Superior temporal gyrus (tissue), 1 donor: ENCODE measurements at regions not wholly inside any gene's neighbourhood (a gene's known extent, or its start where the extent isn't known, plus 50 kb on each side); places are given as distances from the start of the nearest gene placed in this dataset.
"Not testable (repeated sequence)": the region's sequence is repeated elsewhere in the genome, so short reads cannot be mapped to it uniquely, and the experiment has no call there.

Source experiments
- DNase-seq: peaks from one replicate; pipeline ENCODE4 v3.0.0-alpha.2; 2016; ENCODE audit errors: extremely low spot score

DNA sequence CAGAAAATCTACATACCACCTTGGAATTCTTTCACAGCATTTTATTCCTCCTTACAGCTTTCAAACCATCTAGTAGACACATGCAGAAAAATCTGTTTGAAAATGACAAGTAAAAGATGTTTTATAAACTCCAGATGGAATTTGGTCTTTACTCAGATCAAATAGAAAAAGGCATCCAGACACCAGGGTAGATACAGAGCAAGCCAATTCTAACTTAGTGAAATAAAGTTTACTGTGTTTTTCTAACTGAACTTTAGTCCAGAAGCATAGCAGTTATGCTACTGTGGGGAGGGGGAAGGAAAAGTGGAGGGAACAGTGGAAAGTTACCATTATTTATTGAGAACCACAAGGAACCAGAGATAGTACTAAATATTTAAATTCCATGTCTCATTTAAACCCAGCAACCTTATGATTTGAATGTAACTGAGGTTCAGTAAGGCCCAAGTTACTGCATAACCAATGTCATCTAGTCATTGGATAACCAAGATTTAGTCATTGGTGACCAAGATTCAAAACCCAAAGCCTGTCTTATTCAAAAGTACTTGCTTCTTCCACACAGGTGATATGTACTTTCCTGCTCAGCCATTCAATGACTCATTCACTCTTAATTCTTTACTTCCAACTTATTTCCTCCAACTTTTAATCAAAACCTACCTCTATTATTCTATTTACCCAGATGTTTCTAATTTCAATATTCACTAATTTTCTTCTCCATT is 57.7 kb downstream of the RAD51AP2 start:
- no peak for DNase-seq

DNA sequence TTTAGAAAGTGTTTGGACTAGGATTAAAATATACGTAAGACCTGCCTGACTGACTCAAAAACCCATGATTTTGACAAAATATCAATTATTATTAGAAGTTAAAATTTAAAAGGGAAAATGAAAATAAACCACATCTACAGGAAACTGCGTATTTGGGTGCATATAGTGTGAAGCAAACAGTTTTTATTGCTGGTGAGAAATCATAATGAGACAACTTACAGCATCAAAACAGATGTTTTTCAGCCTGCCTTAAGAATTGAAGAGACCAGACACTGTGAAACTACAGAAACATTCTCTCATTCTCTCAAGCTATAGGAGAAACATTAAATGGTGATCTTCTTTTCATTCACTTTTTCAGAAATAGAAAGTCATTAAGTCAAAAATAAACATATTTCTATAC is 62.9 kb downstream of the RAD51AP2 start:
- DNase-seq: no peak

DNA sequence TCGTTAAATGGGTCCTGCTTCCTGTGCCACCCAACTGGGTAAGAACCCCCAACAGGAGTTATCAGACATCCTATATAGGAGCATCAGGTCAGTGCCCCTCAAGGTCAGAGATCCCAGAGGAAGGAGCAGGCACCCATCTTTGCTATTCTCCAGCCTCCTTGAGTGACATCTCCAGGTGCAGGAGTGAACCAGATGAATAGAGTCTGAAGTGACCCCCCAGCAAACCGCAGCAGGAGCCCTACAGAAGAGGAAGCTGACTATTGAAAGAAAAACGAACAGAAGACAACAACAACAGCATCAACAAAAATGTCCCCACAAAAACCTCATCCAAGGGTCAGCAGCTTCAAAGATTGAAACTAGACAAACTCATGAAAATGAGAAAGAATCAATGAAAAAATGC is 72.0 kb downstream of the RAD51AP2 start:
- DNase-seq: not testable (repeated sequence)

DNA sequence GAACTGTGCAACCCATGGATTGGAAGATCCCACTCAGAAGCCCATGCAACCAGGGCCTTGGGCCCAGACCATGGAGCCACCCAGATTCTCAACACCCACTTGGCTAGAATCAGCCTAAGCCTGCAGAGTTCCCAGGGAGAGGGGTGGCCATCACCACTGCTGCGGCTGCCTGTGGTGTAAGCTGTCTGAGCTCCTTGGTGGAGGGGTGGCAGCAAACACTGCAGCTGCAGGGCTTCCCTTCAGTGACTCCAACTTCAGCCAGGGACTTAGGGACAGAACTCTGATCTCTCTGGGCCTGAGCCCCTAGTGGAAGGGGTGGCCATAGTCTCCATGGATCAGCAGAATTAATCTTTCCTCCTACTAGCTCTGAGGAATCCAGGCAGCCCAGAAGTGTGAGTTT is 72.5 kb downstream of the RAD51AP2 start:
- no peak for DNase-seq

DNA sequence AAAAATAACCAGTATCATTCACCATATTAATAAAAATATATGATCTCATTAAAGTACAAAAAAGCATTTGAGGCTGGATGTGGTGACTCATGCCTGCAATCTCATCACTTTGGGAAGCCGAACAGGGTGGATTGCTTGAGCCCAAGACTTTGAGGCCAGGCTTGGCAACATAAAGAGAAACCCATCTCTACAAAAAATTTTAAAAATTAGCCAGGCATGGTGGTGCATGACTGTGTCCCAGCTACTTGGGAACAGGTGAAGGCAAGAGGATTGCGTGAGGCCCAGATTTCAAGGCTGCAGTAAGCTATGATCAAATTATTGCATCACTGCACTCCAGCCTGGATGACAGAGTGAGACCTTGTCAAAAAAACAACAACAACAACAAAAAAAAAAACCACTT is 75.9 kb downstream of the RAD51AP2 start:
- DNase-seq: no peak

DNA sequence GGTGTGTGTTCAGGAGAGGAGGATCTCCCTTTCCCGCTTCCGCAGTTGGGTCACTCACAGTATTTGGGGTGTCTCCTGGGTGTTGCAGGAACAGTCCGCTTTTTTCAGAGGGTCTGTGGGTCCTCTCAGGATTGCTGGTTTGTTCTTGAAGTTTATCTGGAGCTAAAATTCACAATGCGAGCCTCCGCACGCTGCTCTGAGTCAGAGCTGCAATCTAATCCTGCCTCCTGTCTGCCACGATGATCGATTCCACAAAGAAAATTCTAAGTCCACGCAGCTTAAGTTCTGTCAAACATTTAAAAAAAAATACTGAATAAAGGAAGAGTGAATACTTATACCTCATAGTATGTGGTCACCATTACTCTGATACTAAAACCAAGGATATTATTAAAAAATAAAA is 76.5 kb downstream of the RAD51AP2 start:
- no peak for DNase-seq

DNA sequence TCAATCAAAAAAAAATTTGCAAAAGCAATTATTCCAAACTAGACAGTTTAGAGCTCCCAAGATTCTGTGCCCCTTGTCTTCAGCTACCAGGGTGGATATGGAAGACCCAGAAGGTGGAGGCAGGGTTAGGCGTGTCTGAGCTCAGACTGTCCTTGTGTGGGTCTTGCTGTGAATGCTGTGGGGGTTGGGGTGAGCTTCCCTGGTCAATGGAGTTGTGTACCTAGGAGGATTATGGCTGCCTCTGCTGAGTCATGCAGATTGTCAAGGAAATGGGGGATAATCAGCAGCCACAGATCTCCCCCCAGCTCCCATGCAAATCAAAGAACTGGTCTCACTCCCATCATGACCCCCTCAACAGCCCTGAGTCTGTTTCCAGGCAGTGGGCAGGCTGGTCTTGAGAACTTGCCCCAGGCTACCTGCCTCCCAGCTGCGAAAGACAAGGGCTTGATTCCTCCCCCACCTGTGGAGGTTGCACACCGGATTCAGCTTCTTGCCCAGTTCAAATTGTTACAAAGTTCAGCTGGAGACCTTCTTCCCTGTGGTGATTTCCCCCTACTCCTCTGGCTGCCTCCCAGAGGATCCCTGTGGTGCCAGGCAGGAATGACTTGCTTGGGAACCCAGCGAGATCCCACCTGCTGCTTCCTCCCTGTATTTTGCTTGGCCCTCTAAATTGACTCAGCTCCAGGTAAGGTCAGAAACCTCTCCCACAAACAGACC is 77.0 kb downstream of the RAD51AP2 start:
- no peak for DNase-seq

DNA sequence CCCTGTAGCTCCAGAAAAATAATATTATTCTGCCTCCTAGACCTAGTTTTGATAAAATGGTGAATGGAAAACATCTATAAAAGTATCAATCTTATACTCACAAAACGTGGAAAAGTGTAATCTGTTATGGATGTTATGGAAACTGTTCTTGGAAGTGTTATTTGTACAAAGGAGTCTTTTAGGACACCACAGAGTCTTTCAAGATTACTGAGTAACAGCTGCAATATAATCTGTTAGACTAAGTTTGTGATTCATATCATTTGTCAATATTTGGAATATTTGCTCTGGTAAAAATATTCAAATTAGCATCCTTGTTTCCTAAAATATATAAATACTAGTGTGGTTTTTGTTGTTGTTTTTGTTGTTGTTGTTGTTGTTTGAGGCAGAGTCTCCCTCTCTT is 87.9 kb downstream of the RAD51AP2 start:
- DNase-seq: no peak

DNA sequence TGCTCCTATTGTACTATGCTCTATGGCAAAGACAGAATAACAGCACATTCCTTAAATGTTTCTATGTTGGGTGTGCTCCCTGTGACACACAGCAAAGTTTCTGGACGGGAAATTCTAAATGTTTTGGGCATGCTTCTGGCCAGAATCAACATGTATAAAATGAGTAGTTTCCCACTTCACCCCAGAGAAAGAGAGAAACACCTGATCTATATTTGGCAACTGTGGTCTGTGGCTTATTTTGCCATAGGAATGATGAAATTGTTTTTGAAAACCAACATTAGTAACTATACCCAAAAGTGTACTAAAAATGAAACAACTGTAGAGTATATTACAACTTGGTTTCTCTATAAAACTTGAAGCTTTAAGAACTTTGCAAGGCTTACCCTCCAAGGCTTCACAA is 89.1 kb downstream of the RAD51AP2 start:
- no peak for DNase-seq

DNA sequence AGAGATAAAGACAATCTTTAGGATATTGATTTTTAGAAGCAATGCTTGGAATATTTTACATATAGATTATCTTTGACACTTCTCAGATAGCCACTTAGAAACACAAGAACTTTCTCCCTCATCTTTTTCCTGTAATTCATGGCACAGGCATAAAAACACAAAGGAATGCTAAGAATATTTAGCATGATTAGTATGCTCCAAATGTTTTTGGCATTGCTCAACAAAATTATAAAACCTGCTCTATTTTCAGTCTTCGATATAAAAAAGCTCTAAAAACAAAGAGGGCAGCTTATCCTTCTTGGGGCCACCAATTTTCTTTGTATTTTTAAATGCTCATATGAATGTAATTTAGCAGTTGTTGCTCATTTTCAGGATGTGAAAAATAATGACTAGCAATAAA is 90.8 kb downstream of the RAD51AP2 start:
- no peak for DNase-seq

DNA sequence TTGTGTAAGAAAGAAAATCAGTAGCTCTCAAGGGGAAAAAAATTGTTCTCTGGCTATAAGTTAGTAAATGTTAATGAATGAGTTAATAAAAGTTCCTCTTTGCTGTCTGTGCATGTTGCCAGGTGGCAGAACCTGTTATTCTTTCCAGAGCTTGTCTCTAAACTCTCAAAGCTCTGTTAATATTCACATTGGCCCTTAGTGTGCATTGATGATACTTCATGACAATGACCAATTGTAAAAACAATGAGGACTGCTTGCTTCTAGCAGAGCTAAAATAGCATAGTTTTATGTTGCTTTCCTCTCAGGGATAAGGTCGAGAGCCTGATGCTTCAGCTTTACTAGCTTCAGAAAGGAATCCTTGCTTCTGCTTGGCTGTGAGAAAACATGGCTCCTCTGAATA is 91.5 kb downstream of the RAD51AP2 start:
- no peak for DNase-seq

DNA sequence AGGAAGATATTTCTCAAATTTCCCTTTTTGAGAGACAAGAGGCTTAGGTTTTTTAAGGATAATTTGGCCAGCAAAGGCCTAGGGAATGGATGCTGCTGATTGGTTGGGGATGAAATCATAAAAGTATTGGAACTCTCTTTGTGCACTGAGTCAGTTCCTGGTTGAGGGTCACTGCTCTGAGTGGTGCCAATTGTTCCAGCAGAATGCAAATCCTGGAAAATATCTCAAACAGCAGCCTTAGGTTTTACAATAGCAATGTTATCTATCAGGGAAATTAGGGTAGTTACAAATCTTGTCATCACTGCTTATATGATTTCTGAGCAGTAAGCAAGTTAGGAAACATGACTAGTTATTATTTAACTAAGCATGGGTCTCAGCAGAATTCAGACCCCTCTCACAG is 96.2 kb downstream of the RAD51AP2 start:
- DNase-seq: no peak

DNA sequence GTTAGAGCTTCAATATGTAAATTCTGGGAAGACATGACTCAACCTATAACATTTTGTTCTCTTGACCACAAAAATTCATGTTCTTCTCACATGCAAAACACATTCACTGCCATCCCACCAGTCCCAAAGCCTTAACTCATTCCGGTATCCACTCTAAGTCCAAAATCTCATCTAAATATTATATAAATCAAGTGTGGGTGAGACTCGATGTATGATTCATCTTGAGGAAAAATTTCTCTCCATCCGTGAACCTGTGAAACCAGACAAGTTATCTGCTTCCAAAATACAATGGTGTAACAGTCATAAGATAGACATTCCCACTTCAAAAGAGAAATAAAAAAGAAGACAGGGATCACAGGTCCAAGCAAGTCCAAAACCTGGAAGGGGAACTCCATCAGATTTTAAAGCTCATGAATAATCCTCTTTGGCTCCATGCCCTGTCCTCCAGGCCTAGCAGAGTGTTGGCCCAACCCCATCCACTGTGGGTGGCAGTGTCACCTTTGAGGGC is 101.3 kb downstream of the RAD51AP2 start:
- peak; percentile 58 for DNase-seq

DNA sequence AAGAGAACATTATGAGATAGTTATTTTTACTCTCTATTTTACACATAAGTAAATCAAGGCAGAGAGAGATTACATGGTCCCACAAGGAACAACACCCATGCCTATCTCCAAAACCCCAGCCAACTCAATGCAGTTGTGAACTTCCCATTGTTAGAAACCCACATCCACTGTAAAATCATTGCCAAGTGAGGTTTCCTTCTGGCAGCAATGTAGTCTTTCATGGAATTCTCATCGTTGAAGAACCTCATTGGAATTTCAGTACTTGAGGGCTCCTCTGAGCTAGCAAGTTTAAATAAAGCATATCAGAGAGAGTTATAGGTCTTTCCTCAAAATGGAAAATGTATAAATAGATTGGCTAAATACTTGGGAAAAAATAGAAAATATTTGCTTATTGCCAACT is 105.2 kb downstream of the RAD51AP2 start:
- DNase-seq: no peak

DNA sequence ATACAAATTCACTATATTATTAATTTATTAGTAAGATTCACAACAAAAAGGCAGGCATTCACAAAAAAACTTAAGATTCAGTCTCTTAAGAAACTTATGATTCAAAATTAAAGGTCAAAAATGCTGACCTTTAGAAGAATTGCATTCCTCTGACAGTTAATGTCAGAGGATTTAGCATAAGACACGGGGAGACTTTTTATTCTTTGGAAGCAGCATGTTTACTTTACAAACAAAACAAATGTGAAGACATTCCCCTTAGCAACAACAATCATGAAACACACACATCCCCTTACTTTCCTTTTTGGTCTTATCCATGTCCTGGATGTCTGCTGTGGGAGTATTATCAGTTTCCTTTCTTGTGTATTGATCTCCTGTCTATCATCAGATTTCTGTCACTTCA is 117.1 kb downstream of the RAD51AP2 start:
- no peak for DNase-seq

DNA sequence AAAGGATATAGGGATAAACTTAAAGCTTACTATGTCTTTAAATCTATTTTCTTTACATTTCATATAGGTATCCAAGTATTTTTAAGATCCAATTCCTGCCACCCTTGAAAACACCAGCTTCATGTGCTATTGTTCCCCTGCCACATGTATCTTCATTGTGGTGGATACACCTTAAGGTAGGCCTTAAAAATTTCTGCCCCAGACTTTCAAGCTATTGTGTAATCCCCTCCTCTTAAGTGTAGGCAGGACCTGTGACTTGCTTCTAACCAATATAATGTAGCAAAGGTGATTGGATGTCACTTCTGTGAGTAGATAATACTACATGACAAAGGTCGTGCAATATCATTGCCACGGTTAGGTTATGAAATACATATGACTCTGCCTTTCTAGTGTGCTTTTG is 119.5 kb downstream of the RAD51AP2 start:
- no peak for DNase-seq

DNA sequence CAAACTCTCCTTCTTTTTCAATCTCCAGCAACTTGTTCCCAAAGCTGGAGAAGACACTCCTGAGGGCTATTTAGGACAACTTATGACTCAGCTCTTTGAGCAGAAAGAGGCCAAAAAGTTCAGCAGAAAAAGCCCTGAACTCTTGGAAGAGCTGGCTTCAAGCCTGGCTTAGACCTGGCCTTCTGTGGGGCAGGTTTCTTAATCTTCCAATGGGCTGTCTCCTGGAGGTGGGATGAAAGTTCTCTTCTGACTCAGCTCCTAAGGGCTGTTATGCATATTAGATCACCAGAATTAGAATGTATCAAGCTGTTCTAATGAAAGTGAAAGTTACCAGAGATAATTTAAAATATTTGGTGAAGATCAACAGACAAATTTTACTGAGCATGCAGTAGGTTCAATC is 129.4 kb downstream of the RAD51AP2 start:
- DNase-seq: no peak

DNA sequence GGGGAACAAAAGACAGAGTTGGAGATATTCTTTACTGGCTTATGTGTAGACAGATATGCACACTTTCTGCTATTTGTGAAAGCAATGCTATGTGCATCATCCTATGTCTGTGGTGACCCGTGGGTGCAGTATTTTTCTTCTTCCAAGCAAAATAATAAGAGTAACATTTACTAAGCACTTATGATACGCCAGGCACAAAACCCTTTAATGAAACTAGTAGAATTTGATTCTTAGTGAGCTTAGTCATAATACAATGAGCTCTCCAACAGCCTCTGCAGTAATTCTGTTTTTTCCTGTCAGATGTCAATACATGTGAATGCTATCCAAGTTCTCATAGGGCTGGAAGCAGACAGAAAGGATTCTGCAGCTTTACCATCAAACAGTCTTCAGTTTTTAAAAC is 130.6 kb downstream of the RAD51AP2 start:
- no peak for DNase-seq

DNA sequence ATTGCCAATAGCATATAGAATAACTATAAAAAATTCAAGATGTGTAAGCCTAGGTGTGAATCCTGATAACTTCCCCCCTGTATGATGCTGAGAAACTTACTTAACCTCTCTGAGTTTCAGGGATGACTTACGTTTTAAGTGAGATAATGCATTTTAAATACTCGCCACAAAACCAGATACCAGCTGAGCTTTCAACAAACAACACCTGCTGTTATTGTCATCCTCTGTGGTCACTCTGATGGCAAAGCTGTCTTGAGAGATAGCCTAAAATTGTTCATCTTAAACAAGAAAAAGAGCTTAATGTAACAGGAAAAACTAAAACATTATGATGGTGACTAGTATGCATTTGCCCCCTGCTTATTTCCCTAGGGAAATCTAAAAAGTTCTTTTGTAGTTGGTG is 131.5 kb downstream of the RAD51AP2 start:
- DNase-seq: no peak

DNA sequence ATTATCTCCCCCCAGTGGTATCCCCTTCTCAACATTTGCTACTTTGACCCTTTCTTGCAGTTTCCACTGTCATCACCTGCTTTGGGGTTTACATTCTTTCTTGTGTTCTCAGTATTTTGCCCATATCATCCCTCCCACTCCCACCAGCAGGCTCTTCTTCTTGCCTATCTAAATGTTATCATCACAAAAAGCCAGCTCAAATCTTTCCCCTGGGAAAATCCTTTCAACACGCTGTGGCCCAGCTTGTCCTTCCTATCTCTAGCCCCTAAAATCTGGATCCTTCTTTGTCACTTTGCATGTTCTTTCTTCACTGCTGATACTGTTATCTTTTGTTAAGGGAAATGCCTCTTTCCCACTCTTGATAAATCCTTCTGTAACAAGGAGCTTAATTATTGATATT is 138.2 kb downstream of the RAD51AP2 start:
- DNase-seq: no peak

DNA sequence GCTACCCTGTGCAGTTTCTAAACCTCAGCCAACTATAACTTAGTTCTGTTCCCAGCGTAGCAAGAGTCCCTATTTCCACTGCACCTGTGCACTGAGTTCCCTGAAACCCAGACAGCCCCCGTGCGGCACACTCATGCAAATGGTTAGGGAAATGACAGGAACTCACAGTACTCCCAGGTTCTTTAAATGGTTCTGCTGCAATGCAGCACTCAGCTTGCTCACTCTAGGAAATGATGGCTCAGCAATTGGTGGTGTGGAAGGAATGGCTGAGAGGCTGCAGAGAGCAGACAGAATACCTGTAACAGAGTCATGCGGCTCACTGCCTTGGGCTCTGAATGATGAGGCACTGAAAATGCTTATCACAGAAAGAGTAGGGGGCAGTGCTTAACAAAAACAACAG is 143.0 kb downstream of the RAD51AP2 start:
- peak; percentile 22 for DNase-seq

DNA sequence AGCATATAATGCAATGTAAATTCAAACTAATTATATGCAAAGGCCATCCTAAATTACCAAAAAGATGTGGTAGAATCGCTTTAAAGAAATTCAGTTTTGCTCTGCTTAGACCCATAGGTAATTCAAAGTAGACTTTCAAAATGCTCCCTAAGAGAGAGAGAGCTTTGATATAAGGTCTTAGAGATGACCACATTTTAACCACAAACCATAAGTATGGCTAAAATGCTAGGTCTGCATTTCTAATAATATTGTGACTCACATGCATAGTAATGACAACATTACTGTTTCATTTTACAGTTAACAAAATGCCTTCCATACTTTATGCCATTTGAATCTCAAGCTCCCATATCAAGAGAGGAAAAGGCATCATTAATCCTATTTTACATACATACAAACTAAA is 144.5 kb downstream of the RAD51AP2 start:
- DNase-seq: no peak

DNA sequence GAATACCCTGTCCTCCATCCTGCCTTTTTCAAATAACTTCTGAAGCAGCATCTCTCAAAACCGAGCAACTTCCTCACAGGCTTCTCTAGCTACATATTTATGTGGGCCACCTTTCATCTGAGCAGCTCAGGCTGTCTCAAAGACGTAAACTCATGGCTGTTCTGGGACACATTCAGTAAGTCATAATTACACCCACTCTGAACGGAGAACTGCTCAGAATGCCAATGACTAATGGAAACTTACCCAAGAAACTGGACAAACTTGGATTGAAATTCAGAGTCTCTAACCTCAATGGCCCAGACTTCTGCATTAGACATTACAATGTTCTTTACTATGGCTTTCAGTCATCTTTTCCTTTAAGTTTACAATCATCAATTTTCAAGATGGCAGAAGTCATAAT is 145.2 kb downstream of the RAD51AP2 start:
- peak; percentile 30 for DNase-seq

DNA sequence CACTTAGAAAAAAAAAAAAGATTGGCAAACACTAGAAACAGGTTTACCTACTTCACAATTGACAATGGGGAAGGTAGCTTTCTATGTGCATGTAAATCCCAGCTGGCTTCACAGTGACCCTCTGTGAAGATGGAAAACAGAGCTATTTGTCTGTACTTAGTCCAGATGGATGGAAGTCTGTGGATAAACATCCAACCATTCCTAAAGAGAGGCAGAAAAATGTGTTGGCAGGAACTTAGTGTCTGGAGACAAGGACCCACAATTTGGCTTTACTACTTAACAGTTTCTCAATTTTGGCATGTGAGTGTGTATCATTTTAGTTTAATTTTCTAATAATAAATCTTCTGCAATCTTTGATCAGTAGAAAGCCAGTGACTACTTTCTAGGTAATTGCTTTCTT is 154.4 kb downstream of the RAD51AP2 start:
- no peak for DNase-seq
